IMR-90 (cell line): ENCODE measurements at regions not wholly inside any gene's neighbourhood (a gene's known extent, or its start where the extent isn't known, plus 50 kb on each side); places are given as distances from the start of the nearest gene placed in this dataset.

Experiments
- BHLHE40 ChIP-seq: fragments of 150-350 bp; IDR thresholded peaks from 2 replicates; pipeline ENCODE4 v1.6.1; 2016; ENCODE audit warnings: mild to moderate bottlenecking, low read depth, low read length
- CEBPB ChIP-seq: IDR thresholded peaks from 2 replicates; pipeline ENCODE4 v1.6.1; 2012; ENCODE audit warnings: low read depth, low read length, improper control_type of control experiment
- CTCF ChIP-seq: conservative IDR thresholded peaks from 2 replicates; pipeline ENCODE4 v1.5.1; 2012; ENCODE audit warnings: mild to moderate bottlenecking, low read depth, low read length, improper control_type of control experiment
- FOS ChIP-seq: fragments of 150-350 bp; IDR thresholded peaks from 2 replicates; pipeline ENCODE4 v1.6.1; 2016; ENCODE audit warnings: low read depth, low read length
- MAFK ChIP-seq: IDR thresholded peaks from 2 replicates; pipeline ENCODE4 v1.6.1; 2012; ENCODE audit warnings: low read depth, low read length, improper control_type of control experiment
- POLR2A ChIP-seq: IDR thresholded peaks from 2 replicates; pipeline ENCODE4 v1.6.1; 2012; ENCODE audit warnings: mild to moderate bottlenecking, low read depth, low read length
- RFX5 ChIP-seq: IDR thresholded peaks from 2 replicates; pipeline ENCODE4 v1.8.0; 2012; ENCODE audit warnings: low read depth, mild to moderate bottlenecking, low read length, moderate library complexity
- SMC3 ChIP-seq: fragments of 150-350 bp; IDR thresholded peaks from 2 replicates; pipeline ENCODE4 v1.6.1; 2016; ENCODE audit warnings: low read depth, mild to moderate bottlenecking, antibody characterized with exemption, low read length, moderate library complexity
- USF2 ChIP-seq: fragments of 150-350 bp; IDR thresholded peaks from 2 replicates; pipeline ENCODE4 v1.6.1; 2017; ENCODE audit warnings: mild to moderate bottlenecking, antibody characterized with exemption, low read length, low read depth

GRCh38 chr2:34738691-34739090, 1139.6 kb upstream of the FAM98A start:
- TF ChIP-seq POLR2A (no peak), CTCF (no peak), USF2 (no peak), CEBPB (no peak), SMC3 (no peak), BHLHE40 (no peak), MAFK (no peak), FOS (no peak), RFX5 (no peak)
